Body of pancreas (tissue), 4 donors: ENCODE measurements at regions not wholly inside any gene's neighbourhood (a gene's known extent, or its start where the extent isn't known, plus 50 kb on each side); places are given as distances from the start of the nearest gene placed in this dataset.
A peak's percentile ranks its signal among the peaks of the same experiment; 100 is the strongest.

Experiments
- ATAC-seq: fragments of 150-250 bp; one replicate; pipeline ENCODE4 v1.9.1; 2016
- DNase-seq, 4 donors: peaks; one replicate each; pipeline ENCODE4 v3.0.0-alpha.2; 2019
- H3K27ac ChIP-seq, 4 donors: fragments of 200-600 bp; sonication (generic); 1 replicate in 3 of 4; 2 replicates in 1 of 4; pipeline versions ENCODE4 v1.5.1 to v1.6.1; 2016 to 2019; ENCODE audit warnings: mild to moderate bottlenecking in 1 of 4, mixed read lengths in 1 of 4, moderate library complexity in 1 of 4
- H3K27me3 ChIP-seq, 2 donors: fragments of 200-600 bp; sonication (generic); one replicate each; pipeline ENCODE4 v1.6.0; 2016; ENCODE audit warnings: mild to moderate bottlenecking in 1 of 2
- H3K36me3 ChIP-seq, 2 donors: fragments of 200-600 bp; sonication (generic); replicated peaks in 1 of 2; 2 replicates each; pipeline ENCODE4 v1.5.1; 2016; ENCODE audit warnings: low read depth in 2 of 2; ENCODE audit not compliant: insufficient read depth in 1 of 2
- H3K4me1 ChIP-seq: fragments of 200-600 bp; sonication (generic); one replicate; pipeline ENCODE4 v1.6.0; 2016
- H3K4me3 ChIP-seq, 2 donors: fragments of 200-600 bp; sonication (generic); 1 replicate in 1 of 2; 2 replicates in 1 of 2; pipeline ENCODE4 v1.5.1; 2016 to 2019
- H3K9me3 ChIP-seq, 3 donors: fragments of 200-600 bp; sonication (generic); 1 replicate in 2 of 3; 2 replicates in 1 of 3; pipeline ENCODE4 v1.5.1; 2016
- CTCF ChIP-seq, 7 experiments: fragments of 450-650 bp in 4 of 7; fragments of 200-600 bp in 3 of 7; sonication (generic) in 3 of 7; IDR thresholded peaks; one replicate each; pipeline ENCODE4 v1.5.1; 2016 to 2019; ENCODE audit warnings: antibody characterized with exemption in 7 of 7
- POLR2A ChIP-seq, 3 donors: fragments of 450-650 bp; IDR thresholded peaks; one replicate each; pipeline ENCODE4 v1.6.1; 2016; ENCODE audit warnings: antibody characterized with exemption in 3 of 3, mild to moderate bottlenecking in 2 of 3
- WGBS, 2 donors: methylation state at CpG; one replicate each; pipeline ENCODE4 v1.1.5; 2017; 5-methylcytosine and 5-hydroxymethylcytosine counted together
- intact Hi-C: fragments of 100-400 bp; cut with DNase I; formaldehyde crosslinking; loops from one replicate; pipeline ENCODE4 v1.15.1; 2023

- H3K27ac ChIP-seq, result no peak overlapping the region
- no peaks in the 10 kb centered on the region for H3K4me1 ChIP-seq
- no peak for DNase-seq
- no peaks in the 10 kb centered on the region for H3K9me3 ChIP-seq
- no peak overlapping the region for H3K4me3 ChIP-seq
- no peak for ATAC-seq
- no peaks in the 10 kb centered on the region for H3K27me3 ChIP-seq
- intact Hi-C loops, result no loop called here
- no peak for TF ChIP-seq CTCF (IDR thresholded peaks at IDR 0.05)
- TF ChIP-seq POLR2A (IDR thresholded peaks at IDR 0.05), result no peak
- H3K36me3 ChIP-seq, result no peaks in the 10 kb centered on the region
- 67 to 68% methylated on average over 1 of the region's 1 CpG for WGBS, 2 donors
Measured at GRCh38 chr13:34647379-34648150, 294.5 kb upstream of the NBEA start.

GRCh38 chr13:34654203-34654602 is 287.9 kb upstream of the NBEA start:
- DNase-seq (no peak), ATAC-seq (no peak)
- Histone ChIP-seq H3K36me3 (no peaks in the 10 kb centered on the region), H3K4me3 (no peak overlapping the region), H3K27me3 (no peaks in the 10 kb centered on the region), H3K27ac (no peak overlapping the region), H3K4me1 (peaks cover 8% of the 10 kb centered on the region), H3K9me3 (no peaks in the 10 kb centered on the region)
- TF ChIP-seq POLR2A (IDR thresholded peaks at IDR 0.05), result no peak
- TF ChIP-seq CTCF (IDR thresholded peaks at IDR 0.05), result no peak
- WGBS, 2 donors, result 50 to 55% methylated on average over 1 of the region's 1 CpG
- intact Hi-C loops, result no loop called here

- H3K9me3 ChIP-seq, result no peaks in the 10 kb centered on the region
- peak; percentile 30 for ATAC-seq
Measured at GRCh38 chr13:34654647-34655046, 287.4 kb upstream of the NBEA start.

GRCh38 chr13:34655554-34655953 is 286.5 kb upstream of the NBEA start:
- no peak for ATAC-seq
- Histone ChIP-seq H3K36me3 (no peaks in the 10 kb centered on the region), H3K4me3 (no peak overlapping the region), H3K9me3 (no peaks in the 10 kb centered on the region), H3K27ac (no peak overlapping the region), H3K4me1 (peaks cover 8% of the 10 kb centered on the region), H3K27me3 (no peaks in the 10 kb centered on the region)
- TF ChIP-seq CTCF (IDR thresholded peaks at IDR 0.05), result no peak
- TF ChIP-seq POLR2A (IDR thresholded peaks at IDR 0.05), result no peak
- intact Hi-C loops, result no loop called here
- DNase-seq, result no peak

More at GRCh38 chr13:34654647-34655046, 287.4 kb upstream of the NBEA start:
- no peak overlapping the region for H3K4me3 ChIP-seq
- intact Hi-C loops, result no loop called here
- peak in 1 of 4 donors; percentile 2 for DNase-seq
- peaks cover 8% of the 10 kb centered on the region for H3K4me1 ChIP-seq
- no peak for TF ChIP-seq POLR2A (IDR thresholded peaks at IDR 0.05)
- no peak for TF ChIP-seq CTCF (IDR thresholded peaks at IDR 0.05)
- H3K36me3 ChIP-seq, result no peaks in the 10 kb centered on the region
- H3K27me3 ChIP-seq, result no peaks in the 10 kb centered on the region
- H3K27ac ChIP-seq, result no peak overlapping the region
- 36 to 37% methylated on average over 6 of the region's 6 CpGs for WGBS, 2 donors

- DNase-seq, result no peak
- H3K27ac ChIP-seq, result no peak overlapping the region
- H3K4me1 ChIP-seq, result peaks cover 8% of the 10 kb centered on the region
- no peak overlapping the region for H3K4me3 ChIP-seq
- intact Hi-C loops, result no loop called here
- H3K36me3 ChIP-seq, result no peaks in the 10 kb centered on the region
- no peaks in the 10 kb centered on the region for H3K27me3 ChIP-seq
- no peaks in the 10 kb centered on the region for H3K9me3 ChIP-seq
- 91 to 95% methylated on average over 1 of the region's 1 CpG for whole genome bisulfite sequencing, 2 donors
- TF ChIP-seq CTCF (IDR thresholded peaks at IDR 0.05), result no peak
- ATAC-seq, result no peak
Measured at GRCh38 chr13:34657716-34658115, 284.4 kb upstream of the NBEA start.
